HG03066 (cell line): ENCODE measurements at regions not wholly inside any gene's neighbourhood (a gene's known extent, or its start where the extent isn't known, plus 50 kb on each side); places are given as distances from the start of the nearest gene placed in this dataset.

Experiments
- ATAC-seq: cut with Tn5 transposase; IDR thresholded peaks from one replicate; pipeline ENCODE4 v1.9.1; 2021; ENCODE audit warnings: low read depth; ENCODE audit not compliant: unreplicated experiment

DNA sequence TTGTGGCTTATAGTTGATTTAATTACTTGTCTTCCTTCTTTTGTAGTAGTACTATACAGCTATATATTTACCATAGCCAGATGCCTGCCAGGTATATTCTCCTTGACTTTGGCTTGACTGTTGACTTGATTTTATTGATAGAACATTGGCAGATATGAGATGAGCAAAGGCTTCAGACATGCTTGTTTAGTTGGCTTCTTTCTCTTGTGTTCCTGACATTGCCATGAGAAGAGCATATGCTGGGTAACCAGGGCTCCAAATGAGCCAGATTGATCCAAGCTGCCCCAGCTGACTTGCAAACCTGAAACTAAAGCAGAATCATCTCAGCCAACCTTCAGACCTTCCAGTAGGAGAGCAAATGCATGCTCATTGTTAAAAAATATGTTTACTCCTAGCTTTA is 508.1 kb upstream of the BTBD3 start:
- no peak for ATAC-seq

DNA sequence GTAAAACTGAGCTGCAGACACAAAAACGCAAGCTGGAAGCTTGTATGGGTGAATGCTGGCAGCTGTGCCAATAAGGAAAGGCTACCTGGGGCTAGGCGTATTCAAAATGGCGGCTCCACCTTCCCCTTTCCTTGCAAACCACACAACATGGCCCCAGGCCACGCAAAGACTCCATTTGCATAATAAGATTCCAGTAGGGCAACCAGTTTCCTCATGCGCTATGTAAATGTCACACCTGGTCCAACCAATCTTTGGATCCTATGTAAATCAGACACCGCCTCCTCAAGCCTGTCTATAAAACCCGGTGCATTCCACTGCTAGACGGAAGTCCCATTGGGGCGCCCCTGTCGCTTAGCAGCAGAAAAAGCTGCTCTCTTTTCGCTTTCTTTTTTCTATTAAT is 505.9 kb upstream of the BTBD3 start:
- no peak for ATAC-seq

DNA sequence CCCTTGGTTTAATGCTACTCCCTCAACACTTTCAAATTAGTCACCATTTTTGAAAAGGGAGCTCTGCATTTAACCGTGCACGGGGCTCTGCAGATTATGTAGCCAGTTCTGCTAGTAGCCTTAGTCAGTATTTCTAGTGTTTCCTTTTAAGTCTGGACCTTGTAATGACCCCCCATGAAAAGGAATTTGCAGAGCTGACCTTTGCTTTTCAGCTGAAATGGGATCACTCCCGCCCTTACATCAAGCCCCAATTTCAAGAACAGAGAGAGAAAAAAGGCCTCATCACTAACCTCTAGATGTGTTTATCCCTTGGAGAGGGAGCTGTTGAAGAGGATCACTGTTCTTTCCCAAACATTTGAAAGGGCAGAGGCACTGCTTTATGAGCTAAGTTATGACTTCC is 490.7 kb upstream of the BTBD3 start:
- ATAC-seq = no peak

DNA sequence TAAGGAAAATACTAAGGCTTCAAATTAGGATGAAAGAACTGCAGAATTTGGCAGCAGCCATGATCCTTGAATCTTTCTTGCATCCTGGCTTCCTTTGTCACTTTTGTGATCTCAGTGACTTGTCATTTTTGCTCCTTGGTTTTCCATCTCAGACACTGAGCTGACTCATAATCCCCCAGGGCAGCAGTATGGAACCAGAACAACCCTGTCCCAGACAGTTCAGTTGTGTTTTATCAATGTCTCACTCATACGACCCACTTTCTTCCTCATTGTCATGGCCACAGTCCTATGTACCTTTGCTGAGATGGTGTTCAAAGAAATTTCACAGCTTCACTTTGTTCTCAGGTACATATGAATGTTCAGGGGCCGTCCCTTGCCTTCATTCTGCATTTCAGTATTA is 488.5 kb upstream of the BTBD3 start:
- ATAC-seq = no peak

DNA sequence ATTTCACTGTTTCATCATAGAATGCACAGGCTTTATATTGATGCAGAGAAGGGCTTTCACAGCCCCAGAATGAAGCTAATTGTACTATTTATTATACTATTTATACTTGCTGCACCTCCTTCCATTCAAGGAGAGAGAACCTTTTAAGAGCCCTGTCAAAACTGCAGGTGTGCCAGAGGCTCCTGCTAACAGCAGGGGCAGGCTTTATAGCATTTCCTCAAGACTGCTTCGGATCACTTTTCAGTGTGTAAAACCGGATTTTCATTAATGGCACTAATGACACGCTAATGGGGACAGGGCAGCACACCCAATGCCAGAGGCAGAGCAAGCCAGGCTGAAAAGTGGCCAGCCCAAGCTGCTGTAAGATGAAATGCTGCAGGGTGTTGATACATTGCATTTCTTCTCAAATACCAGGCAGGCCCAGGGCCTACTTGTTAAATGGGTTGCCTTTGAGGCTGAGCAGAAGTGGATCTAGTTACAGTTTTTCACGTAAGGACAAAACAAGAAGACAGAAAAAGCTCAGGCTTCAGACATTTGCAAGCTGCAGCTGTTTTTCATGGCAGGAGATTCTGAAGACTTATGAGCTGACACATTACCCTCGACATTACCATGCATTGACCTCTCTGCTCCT is 487.7 kb upstream of the BTBD3 start:
- no peak for ATAC-seq

DNA sequence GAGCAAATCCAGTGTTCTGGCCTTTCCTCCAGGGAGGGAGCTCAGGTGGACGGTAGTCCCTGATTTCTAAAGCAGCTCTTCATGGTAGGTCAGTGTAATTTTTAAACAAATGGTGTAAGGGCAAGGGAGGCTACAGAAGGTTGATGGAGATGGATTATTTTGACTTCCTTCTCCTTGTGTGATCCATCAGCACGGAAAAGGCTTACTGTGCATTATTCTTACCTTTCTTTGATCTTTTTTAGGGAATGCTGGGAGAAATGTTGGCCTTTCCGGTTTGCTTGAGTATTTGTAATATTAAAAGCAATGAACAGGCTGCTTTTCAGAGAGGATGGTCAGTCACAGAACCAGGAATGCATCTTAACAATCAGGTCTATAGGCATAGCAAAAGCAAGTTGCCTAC is 487.0 kb upstream of the BTBD3 start:
- ATAC-seq = no peak

DNA sequence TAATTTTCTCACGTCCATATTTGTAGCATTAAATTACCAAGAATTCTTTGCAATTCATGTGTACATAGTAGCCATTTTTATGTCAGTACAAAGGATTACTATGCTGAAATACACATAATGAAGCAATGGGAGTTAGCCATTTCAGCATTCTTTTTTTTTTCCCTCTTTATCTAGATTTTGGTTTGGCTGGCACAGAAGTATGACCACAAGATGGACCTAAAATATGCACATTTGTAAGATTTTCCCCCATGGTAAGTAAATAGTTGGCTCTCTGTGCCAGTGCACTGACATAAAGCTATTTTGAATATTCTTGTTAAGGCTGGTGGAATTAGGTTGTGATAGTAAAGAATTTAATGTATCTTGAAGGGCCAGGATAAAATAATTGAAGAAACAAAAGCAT is 486.1 kb upstream of the BTBD3 start:
- ATAC-seq = no peak

DNA sequence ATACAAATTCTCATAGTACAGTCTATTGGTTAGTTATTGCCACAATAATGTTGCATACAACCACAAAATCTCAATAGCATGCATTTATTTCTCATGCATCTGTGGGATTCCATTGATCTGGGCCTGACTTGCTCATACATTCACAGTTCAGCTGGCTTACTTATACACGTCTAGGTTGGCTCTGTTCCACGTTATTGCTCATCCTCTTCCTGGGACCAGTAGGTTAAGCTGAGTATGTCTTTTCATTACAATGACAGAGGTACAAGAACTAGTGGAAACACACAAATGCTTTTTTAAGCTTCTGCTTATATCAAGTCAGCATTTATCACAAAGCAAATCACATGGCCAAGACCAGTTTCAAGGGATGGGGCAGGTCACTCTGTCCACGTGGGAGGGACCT is 485.3 kb upstream of the BTBD3 start:
- ATAC-seq = no peak

DNA sequence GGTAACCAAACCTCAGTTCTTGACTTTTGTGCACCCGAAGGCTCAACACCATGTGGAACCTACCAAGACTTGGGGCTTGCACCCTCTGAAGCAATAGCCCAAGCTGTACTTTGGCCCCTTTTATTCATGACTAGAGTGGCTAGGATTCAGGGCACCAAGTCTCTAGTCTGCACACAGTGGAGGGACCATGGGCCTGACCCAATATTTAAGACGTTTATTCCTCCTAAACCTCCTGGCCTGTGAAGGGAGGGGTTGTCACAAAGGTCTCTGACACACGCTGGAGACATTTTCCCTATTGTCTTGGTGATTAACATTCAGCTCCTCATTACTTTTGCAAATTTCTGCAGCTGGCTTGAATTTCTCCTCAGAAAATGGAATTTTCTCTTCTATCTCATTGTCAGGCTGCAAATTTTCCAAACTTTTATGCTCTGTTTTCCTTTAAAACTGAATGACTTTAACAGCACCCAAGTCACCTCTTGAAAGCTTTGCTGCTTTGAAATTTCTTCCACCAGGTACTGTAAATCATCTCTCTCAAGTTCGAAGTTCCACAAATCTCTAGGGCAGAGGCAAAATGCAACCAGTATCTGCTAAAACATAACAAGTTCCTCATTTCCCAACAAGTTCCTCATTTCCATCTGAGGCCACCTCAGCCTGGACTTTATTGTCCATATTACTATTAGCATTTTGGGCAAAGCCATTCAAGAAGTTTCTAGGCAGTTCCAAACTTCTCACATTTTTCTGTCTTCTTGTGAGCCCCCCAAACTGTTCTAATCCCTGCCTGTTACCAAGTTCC is 481.4 kb upstream of the BTBD3 start:
- ATAC-seq = no peak

DNA sequence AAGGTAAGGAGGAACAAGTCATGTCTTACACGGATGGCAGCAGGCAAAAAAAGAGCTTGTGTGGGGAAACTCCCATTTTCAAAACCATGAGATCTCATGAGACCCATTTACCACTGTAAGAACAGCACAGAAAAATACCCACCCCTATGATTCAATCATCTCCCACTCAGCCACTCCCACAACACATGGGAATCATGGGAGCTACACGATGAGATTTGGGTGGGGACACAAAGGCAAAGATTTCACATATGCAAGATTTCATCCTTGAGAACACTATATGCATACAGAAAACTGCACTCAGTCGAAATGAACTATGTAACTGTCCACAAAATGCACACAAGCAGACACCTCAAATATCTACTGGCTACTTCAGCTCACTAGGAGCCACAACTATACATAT is 480.6 kb upstream of the BTBD3 start:
- no peak for ATAC-seq

DNA sequence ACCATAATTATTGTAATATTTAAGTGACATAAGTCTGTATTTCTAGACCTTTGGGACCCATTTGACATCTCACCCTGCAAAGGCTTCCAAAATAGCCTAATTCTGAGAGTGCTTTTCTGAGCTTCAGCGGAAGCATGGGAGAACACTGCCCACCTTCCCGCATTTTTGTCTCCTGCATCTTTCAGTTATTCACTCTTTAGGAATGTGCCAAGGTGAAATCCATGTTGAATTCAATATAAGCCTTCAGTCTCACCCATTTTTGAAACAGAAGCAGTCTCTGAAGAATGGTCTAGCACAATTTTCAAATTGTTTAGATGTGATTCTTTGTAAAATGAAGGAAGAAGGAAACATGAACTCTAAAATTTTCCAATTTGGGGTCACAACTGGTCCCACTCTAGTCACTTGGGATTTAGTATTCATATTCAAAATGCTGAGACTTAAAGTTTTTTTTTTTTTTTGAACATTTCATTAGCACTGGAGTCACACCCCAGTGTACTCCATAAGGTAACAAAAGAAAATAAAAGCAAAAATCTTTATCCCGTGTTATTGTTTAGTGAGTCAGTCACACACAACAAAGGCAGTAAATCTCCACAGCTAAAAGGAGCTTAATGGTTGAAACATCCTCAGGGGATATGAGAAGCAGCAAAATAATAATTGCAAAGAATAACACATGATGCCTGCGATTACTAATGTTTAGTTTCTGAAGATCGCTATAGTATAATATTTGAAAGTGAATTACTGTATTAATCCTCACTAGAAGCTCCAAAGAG is 479.9 kb upstream of the BTBD3 start:
- no peak for ATAC-seq

DNA sequence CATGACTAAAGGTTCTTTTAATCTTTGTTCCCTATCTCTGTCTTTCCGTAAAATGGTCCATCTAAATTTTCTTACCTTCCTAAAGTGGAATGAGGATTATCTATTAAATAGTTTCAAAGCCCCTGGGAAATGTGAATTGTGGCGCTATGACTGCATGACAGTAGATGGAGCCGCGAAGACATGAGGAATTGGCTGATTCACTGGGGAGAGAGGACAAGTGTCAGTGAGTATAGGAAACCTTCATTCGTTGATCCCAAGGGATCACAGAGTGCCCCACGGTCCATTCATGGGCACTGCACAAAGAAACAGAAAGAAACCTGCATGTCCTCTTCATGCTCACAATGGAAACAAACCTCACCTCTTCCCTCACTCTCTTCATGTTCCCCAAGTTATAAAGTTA is 479.3 kb upstream of the BTBD3 start:
- ATAC-seq = no peak

DNA sequence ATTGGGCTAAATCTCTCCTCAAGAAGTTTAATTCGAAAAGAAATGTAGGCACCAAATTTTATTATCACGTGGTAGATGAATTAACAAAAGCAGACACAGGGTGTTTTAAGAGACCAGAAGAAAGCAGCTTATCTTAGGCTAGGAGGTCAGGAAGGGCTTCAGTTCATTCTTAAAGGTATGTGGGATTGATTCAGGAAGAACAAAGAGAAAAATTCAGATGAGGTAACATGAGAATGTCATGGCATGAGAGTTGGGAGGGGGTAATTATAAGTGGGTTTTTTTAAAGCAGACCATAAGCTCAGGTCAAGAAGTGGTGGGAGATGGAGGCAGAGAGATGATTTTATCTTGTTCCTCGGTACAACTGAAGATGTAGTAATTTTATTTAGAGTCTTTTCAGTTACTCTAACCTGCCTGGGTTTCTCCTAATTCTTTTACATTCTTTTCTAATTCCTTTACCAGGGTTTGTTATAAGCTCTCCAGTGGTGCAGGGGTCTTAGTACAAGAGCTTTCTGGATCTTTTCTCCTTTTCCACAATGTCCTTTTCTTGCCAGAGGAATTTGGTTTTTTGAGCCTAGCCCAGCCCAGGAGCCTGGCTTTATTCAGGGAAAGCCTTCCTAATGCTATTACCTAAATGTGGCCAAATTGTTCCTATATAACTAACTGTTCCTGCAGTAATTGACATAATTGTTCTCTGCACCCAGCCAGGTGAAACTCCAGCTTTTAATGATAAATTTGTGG is 474.1 kb upstream of the BTBD3 start:
- no peak for ATAC-seq

DNA sequence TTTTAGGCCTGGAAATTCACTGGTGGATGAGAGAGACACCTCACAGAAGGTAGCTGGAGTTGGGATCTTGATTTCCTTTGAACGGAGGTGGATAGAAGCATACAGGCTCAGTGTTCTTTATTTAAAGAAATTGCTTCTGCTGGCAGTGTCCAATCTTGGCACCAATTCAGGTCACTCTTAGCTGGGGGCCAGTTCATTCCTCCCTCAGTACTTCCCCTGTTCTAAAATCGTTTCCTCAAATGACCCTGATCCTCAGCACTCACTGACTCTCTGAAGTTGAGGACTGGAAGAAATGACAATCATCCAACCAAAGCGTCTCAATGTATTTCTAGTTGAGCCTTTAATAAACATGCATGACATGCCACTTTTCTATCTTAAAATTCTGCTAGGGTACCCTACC is 472.5 kb upstream of the BTBD3 start:
- no peak for ATAC-seq

DNA sequence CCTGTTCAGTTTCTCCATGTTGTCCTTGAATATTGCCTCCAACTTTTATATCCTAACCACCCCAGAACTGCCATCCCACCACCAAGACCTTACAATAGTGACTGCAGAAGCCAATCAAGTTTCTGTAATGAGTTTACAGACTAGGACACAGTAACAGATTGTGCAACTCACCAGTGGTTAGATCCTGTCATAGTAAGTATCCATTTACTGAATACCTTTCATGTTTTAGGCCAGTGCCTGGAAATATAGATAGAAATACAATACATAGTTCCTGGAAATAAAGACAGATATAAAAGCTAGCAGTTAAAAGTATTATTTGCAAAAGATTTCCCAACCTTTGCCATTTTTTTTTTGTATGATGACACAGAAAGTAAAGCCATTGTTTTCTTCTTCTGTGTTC is 471.8 kb upstream of the BTBD3 start:
- ATAC-seq = no peak

DNA sequence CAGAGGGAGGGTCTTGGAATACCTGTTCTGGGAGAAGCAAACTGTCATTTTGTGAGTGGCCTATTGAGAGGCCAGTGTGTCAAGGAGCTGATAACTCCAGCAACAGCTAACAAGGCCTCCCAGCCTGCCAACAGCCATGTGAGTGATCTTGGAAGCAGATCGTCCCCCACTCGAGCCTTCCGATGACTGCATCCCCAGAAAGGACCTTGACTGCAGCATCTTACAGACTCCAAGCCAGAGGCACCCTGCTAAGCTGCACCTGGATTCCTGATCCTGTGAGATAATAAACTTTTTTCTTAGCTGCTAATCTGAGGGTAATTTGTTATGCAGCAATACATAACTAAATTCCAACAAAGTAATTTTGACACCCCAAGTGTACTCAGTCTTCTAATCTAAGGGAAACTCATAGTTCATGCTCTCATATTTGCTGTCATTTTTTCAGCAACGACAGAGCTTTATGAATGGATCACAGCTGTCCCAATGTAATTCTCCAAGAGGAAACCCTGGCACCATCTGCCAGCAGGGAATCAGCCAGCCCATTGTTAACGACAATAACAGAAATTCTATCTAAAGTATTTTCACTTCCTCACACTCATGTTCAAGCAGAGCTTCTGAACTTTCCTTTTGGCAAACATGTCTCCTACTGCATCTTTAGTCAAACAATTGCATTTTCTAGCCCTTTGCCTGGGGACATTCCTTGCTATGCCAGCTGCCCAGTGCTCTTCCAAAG is 470.2 kb upstream of the BTBD3 start:
- no peak for ATAC-seq

DNA sequence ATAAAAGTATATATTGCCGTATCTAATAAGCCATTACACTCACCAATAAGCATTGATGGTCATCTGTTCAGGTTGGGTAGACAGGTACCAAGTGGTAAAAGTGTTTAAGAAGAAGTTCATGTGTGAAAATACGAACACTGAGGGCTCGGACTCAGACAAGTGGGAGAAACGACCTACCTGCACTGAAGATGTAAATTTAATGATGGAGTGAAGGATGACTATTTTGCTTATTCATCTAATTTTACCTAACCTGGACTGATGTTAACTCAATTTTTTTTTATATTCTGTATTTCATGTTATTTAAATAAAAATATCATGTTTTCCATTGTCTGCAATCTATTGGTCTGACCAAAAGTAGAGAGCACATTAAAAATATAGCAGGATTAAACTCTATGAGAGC is 469.1 kb upstream of the BTBD3 start:
- no peak for ATAC-seq

DNA sequence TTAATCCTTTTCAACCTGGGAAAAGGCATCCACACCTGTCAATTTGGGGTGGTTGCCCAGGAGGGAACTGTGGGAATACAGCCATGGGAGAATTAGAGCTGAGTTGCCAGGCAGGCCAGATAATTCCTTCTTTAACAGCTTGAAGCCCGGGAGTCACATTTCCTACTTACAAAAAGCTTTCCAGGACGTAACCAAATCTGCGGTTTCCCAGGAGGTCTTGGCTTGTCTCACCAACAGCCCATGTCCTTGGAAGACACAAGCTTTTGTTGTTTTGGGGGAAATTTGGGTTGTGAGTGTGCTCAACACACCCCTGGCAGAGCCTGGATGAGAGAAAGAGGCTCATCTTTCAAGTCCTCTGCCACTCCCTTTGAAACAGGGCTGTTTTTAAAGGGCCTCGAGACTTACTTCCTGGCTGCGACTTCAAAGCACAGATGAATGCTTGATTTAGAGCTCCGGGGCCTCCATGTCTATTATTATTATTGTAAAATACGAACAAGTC is 465.9 kb upstream of the BTBD3 start:
- ATAC-seq = no peak

DNA sequence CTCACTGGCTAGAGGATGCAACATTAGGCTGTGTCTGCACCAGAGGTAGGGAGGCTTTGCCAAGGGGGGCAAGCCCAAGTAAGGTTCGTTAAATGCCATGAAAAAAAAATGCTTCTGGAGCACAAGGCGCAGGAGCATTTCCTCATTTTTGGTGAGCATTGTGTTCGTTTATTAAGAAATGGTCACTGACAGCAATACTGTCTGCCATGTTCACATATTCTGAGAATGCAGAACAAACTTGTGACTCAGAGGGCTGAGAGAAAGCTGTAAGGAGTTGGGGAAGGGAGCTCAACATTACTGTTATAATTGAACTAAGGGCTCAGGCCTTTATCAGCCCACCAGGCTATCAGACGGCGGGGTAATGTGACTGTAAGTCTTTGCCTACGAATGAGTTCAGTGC is 465.4 kb upstream of the BTBD3 start:
- no peak for ATAC-seq

DNA sequence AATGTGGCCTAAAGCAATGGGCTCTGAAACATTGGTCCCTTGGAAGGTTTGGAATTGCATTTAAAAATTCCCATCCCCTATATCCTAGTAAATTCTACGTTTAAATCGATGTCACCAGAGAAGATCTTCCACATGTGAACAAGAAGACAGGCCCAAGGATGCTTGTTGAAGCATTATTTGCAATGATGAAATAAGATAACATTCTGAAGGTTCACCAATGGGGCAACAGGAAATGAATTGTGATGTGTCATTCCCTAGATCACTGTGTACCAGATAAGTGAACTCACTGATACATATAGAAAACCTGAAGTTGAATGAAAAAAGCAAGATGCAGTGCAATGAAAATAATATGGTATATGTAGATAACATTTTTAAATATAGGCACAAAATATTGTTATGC is 464.3 kb upstream of the BTBD3 start:
- no peak for ATAC-seq
